Liver (tissue), 3 donors: ENCODE measurements at regions not wholly inside any gene's neighbourhood (a gene's known extent, or its start where the extent isn't known, plus 50 kb on each side); places are given as distances from the start of the nearest gene placed in this dataset.

ENCODE experiments used
- HNF4G ChIP-seq: IDR thresholded peaks from 2 replicates; pipeline ENCODE4 v1.6.1; 2016; ENCODE audit warnings: antibody characterized with exemption
- JUND ChIP-seq, 2 donors: IDR thresholded peaks; 2 replicates each; pipeline ENCODE4 v1.6.1; 2016; ENCODE audit warnings: antibody characterized with exemption in 2 of 2
- RAD21 ChIP-seq, 2 donors: IDR thresholded peaks; 2 replicates each; pipeline ENCODE4 v1.6.1; 2016; ENCODE audit warnings: antibody characterized with exemption in 2 of 2, mild to moderate bottlenecking in 2 of 2
- RXRA ChIP-seq, 2 donors: IDR thresholded peaks; 2 replicates each; pipeline ENCODE4 v1.6.1; 2017 to 2018; ENCODE audit warnings: antibody characterized with exemption in 2 of 2, mild to moderate bottlenecking in 1 of 2
- TAF1 ChIP-seq: conservative IDR thresholded peaks from 2 replicates; pipeline ENCODE4 v1.6.1; 2016; ENCODE audit warnings: antibody characterized with exemption, mild to moderate bottlenecking
- TF ChIP-seq, protein P1 (sequence below): fragments of 150-350 bp; IDR thresholded peaks from 2 replicates; pipeline ENCODE4 v1.5.1; 2017; ENCODE audit warnings: improper control_type of control experiment, low read depth, low read length; ENCODE audit not compliant: missing input control
- TF ChIP-seq, protein P2 (sequence below): IDR thresholded peaks from 2 replicates; pipeline ENCODE4 v1.6.1; 2016; ENCODE audit warnings: antibody characterized with exemption
- TF ChIP-seq, protein P3 (sequence below): IDR thresholded peaks from 2 replicates; pipeline ENCODE4 v1.6.1; 2016; ENCODE audit warnings: antibody characterized with exemption
- donor health status: healthy.
- donor health status: healthy.

DNA sequence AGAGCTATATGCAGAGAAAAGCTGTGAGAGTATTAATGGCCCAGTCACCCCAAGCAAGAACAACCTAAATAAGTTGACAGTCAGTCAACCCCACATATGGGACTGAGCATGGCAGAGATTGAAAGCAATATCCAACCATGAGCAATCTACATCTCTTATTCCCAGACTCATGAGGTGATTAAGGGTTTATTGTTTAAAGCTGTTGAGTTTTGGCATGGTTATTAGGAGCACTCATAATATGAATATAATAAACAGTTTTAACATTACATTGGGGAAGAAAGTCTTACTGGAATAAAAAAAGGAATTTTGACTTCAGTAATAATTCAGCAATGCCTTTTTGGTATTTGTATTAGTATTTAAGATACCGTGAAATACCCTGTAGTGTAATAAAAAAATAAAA, 1627.4 kb downstream of the STIM2 start:
- TF ChIP-seq, protein P1, sequence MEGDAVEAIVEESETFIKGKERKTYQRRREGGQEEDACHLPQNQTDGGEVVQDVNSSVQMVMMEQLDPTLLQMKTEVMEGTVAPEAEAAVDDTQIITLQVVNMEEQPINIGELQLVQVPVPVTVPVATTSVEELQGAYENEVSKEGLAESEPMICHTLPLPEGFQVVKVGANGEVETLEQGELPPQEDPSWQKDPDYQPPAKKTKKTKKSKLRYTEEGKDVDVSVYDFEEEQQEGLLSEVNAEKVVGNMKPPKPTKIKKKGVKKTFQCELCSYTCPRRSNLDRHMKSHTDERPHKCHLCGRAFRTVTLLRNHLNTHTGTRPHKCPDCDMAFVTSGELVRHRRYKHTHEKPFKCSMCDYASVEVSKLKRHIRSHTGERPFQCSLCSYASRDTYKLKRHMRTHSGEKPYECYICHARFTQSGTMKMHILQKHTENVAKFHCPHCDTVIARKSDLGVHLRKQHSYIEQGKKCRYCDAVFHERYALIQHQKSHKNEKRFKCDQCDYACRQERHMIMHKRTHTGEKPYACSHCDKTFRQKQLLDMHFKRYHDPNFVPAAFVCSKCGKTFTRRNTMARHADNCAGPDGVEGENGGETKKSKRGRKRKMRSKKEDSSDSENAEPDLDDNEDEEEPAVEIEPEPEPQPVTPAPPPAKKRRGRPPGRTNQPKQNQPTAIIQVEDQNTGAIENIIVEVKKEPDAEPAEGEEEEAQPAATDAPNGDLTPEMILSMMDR: no peak
- TF ChIP-seq RXRA (IDR thresholded peaks at IDR 0.05): no peak
- TF ChIP-seq HNF4G: no peak
- no peak for TF ChIP-seq JUND (IDR thresholded peaks at IDR 0.05)
- TF ChIP-seq RAD21 (IDR thresholded peaks at IDR 0.05): no peak
- TF ChIP-seq TAF1: no peak
- TF ChIP-seq, protein P2, sequence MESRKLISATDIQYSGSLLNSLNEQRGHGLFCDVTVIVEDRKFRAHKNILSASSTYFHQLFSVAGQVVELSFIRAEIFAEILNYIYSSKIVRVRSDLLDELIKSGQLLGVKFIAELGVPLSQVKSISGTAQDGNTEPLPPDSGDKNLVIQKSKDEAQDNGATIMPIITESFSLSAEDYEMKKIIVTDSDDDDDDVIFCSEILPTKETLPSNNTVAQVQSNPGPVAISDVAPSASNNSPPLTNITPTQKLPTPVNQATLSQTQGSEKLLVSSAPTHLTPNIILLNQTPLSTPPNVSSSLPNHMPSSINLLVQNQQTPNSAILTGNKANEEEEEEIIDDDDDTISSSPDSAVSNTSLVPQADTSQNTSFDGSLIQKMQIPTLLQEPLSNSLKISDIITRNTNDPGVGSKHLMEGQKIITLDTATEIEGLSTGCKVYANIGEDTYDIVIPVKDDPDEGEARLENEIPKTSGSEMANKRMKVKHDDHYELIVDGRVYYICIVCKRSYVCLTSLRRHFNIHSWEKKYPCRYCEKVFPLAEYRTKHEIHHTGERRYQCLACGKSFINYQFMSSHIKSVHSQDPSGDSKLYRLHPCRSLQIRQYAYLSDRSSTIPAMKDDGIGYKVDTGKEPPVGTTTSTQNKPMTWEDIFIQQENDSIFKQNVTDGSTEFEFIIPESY: no peak
- TF ChIP-seq, protein P3, sequence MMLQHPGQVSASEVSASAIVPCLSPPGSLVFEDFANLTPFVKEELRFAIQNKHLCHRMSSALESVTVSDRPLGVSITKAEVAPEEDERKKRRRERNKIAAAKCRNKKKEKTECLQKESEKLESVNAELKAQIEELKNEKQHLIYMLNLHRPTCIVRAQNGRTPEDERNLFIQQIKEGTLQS: no peak
